ENCODE measurements at regions not wholly inside any gene's neighbourhood (a gene's known extent, or its start where the extent isn't known, plus 50 kb on each side); places are given as distances from the start of the nearest gene placed in this dataset.

- no peak for DNase-seq (ENCODE audit: low read depth)
Observed at GRCh38 chr13:73966331-73966730, 167.9 kb downstream of the KLF12 start.

GRCh38 chr13:73962284-73962683, 171.9 kb downstream of the KLF12 start:
- DNase-seq (ENCODE audit: low read depth) = no peak

- DNase-seq (ENCODE audit: low read depth) = no peak
Observed at GRCh38 chr13:73961181-73961580, 173.0 kb downstream of the KLF12 start.

GRCh38 chr13:73960474-73960873, 173.7 kb downstream of the KLF12 start:
- DNase-seq (ENCODE audit: low read depth) = no peak

- no peak for DNase-seq (ENCODE audit: low read depth)
Observed at GRCh38 chr13:73958657-73959397, 175.4 kb downstream of the KLF12 start.

- no peak for DNase-seq (ENCODE audit: low read depth)
Observed at GRCh38 chr13:73957889-73958288, 176.3 kb downstream of the KLF12 start.

- no peak for DNase-seq (ENCODE audit: low read depth)
Observed at GRCh38 chr13:73956795-73957408, 177.3 kb downstream of the KLF12 start.

- DNase-seq (ENCODE audit: low read depth) = no peak
Observed at GRCh38 chr13:73955977-73956500, 178.2 kb downstream of the KLF12 start.

GRCh38 chr13:73954808-73955207, 179.4 kb downstream of the KLF12 start:
- DNase-seq (ENCODE audit: low read depth) = no peak

GRCh38 chr13:73952648-73953047, 181.6 kb downstream of the KLF12 start:
- no peak for DNase-seq (ENCODE audit: low read depth)

- no peak for DNase-seq (ENCODE audit: low read depth)
Observed at GRCh38 chr13:73948848-73949529, 185.2 kb downstream of the KLF12 start.

- DNase-seq (ENCODE audit: low read depth) = no peak
Observed at GRCh38 chr13:73945871-73946270, 188.3 kb downstream of the KLF12 start.

- DNase-seq (ENCODE audit: low read depth) = no peak
Observed at GRCh38 chr13:73945382-73945781, 188.8 kb downstream of the KLF12 start.

GRCh38 chr13:73943965-73944233, 190.3 kb downstream of the KLF12 start:
- no peak for DNase-seq (ENCODE audit: low read depth)

GRCh38 chr13:73943137-73943964, 190.9 kb downstream of the KLF12 start:
- DNase-seq (ENCODE audit: low read depth) = no peak

GRCh38 chr13:73941752-73942151, 192.5 kb downstream of the KLF12 start:
- no peak for DNase-seq (ENCODE audit: low read depth)

GRCh38 chr13:73940098-73940497, 194.1 kb downstream of the KLF12 start:
- no peak for DNase-seq (ENCODE audit: low read depth)

GRCh38 chr13:73939603-73940002, 194.6 kb downstream of the KLF12 start:
- no peak for DNase-seq (ENCODE audit: low read depth)

GRCh38 chr13:73939071-73939380, 195.2 kb downstream of the KLF12 start:
- DNase-seq (ENCODE audit: low read depth) = no peak

GRCh38 chr13:73938372-73939070, 195.7 kb downstream of the KLF12 start:
- no peak for DNase-seq (ENCODE audit: low read depth)

GRCh38 chr13:73937441-73937840, 196.8 kb downstream of the KLF12 start:
- no peak for DNase-seq (ENCODE audit: low read depth)

GRCh38 chr13:73935991-73936390, 198.2 kb downstream of the KLF12 start:
- DNase-seq (ENCODE audit: low read depth) = no peak
